ENCODE measurements at regions not wholly inside any gene's neighbourhood (a gene's known extent, or its start where the extent isn't known, plus 50 kb on each side); places are given as distances from the start of the nearest gene placed in this dataset.

GRCh38 chr13:107548338-107548737, 667.0 kb downstream of the LIG4 start:
- TF ChIP-seq, protein P1, sequence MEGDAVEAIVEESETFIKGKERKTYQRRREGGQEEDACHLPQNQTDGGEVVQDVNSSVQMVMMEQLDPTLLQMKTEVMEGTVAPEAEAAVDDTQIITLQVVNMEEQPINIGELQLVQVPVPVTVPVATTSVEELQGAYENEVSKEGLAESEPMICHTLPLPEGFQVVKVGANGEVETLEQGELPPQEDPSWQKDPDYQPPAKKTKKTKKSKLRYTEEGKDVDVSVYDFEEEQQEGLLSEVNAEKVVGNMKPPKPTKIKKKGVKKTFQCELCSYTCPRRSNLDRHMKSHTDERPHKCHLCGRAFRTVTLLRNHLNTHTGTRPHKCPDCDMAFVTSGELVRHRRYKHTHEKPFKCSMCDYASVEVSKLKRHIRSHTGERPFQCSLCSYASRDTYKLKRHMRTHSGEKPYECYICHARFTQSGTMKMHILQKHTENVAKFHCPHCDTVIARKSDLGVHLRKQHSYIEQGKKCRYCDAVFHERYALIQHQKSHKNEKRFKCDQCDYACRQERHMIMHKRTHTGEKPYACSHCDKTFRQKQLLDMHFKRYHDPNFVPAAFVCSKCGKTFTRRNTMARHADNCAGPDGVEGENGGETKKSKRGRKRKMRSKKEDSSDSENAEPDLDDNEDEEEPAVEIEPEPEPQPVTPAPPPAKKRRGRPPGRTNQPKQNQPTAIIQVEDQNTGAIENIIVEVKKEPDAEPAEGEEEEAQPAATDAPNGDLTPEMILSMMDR (IDR thresholded peaks at IDR 0.05; ENCODE audit: low read depth, low read length), result no peak
- no peak for DNase-seq
- Histone ChIP-seq H3K9me3 (ENCODE audit: severe bottlenecking) (no peaks in the 10 kb centered on the region), H3K27me3 (ENCODE audit: insufficient read depth, low read depth, severe bottlenecking) (no peaks in the 10 kb centered on the region), H3K27ac (no peak overlapping the region), H3K36me3 (no peaks in the 10 kb centered on the region), H3K4me3 (ENCODE audit: low read depth, low read length) (no peak overlapping the region)

DNA sequence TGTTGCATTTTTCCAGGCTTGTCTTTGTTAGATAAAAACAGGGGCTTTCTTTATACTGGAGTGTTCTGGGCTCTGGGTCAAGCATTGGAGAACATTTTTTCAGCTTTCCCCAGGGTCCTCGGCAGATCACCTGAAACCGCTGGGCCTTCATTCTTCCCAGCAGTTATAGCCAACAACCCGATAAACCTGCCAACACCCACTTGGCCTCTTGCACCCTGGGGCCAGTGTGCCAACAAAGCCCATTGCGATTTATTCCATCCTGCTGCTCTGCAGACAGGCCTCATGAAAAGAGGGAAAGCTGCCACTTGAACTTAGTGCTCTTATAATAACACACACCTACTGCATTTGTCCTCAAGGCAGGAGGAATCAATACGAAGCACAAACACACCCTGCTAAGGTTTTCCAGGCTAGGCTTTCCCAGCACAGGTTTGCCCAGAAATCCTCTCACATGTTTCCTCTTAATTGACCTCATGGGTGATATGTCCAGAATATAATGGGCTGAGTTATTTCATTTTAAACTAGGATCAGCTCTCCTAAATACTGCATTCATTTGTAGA, 669.3 kb downstream of the LIG4 start:
- peaks cover 2% of the 10 kb centered on the region for H3K9me3 ChIP-seq (ENCODE audit: severe bottlenecking)
- TF ChIP-seq, protein P1 (IDR thresholded peaks at IDR 0.05; ENCODE audit: low read depth, low read length), result no peak
- no peak overlapping the region for H3K4me3 ChIP-seq (ENCODE audit: low read depth, low read length)
- no peaks in the 10 kb centered on the region for H3K27me3 ChIP-seq (ENCODE audit: insufficient read depth, low read depth, severe bottlenecking)
- H3K27ac ChIP-seq, result no peak overlapping the region
- H3K36me3 ChIP-seq, result no peaks in the 10 kb centered on the region
- no peak for DNase-seq

DNA sequence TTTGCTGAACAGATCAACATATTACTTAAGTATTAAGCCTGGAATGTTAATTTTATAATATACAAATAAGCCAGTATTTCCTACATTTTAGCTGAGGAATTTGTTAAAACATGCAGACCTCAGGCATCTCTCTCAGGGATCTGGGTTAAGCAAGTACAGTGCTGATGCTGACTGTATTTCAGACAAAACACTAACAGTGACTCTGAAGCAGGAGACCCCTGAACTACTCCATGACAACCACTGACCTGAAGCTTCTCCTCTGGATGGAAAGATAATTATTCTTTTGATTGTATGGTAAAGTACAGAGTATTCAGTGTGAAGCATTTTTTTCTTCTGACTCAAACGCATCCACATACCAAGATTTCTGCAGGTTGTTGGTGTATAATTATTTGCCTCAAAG, 680.8 kb downstream of the LIG4 start:
- no peak for DNase-seq
- TF ChIP-seq, protein P1 (IDR thresholded peaks at IDR 0.05; ENCODE audit: low read depth, low read length), result no peak
- peaks cover 2% of the 10 kb centered on the region for H3K9me3 ChIP-seq (ENCODE audit: severe bottlenecking)
- H3K36me3 ChIP-seq, result no peaks in the 10 kb centered on the region
- H3K4me3 ChIP-seq (ENCODE audit: low read depth, low read length), result no peak overlapping the region
- H3K27ac ChIP-seq, result no peak overlapping the region
- no peaks in the 10 kb centered on the region for H3K27me3 ChIP-seq (ENCODE audit: insufficient read depth, low read depth, severe bottlenecking)

DNA sequence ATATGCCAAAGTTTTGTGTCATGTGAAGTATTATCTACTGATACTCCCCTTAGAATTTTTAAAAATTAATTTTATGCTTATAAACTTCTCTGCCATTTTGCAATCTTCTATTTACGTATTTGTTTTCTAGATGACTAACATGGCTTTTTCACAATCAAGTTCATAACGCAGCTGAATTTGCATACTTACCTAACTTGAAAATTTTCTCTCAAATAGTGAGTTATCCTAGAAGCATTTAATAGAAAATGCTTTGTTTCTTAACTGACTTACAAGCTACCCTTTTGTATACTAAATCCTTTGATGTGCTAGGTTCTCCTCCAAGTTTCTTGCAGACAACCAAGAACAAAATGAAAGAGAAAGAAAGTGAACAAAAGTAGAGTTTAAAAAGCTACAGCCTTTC, 683.5 kb downstream of the LIG4 start:
- no peak for DNase-seq
- Histone ChIP-seq H3K27ac (no peak overlapping the region), H3K4me3 (ENCODE audit: low read depth, low read length) (no peak overlapping the region), H3K9me3 (ENCODE audit: severe bottlenecking) (peaks cover 2% of the 10 kb centered on the region), H3K27me3 (ENCODE audit: insufficient read depth, low read depth, severe bottlenecking) (no peaks in the 10 kb centered on the region), H3K36me3 (no peaks in the 10 kb centered on the region)
- TF ChIP-seq, protein P1 (IDR thresholded peaks at IDR 0.05; ENCODE audit: low read depth, low read length), result no peak

DNA sequence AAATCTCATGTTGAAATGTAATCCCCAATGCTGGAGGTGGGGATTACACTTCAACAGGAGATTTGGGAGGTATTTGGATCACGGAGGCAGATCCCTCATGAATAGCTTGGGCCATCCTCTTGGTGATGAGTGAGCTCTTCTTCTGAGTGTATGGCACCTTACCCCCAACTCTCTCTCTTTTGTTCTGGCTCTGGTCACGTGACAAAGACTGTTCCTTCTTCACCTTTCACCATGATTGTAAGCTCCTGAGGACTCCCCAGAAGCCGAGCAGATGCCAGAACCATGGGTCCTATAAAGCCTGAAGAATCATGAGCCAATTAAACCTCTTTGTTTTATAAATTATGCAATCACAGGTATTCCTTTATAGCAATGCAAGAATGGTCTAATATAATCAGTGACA, 684.2 kb downstream of the LIG4 start:
- Histone ChIP-seq H3K36me3 (no peaks in the 10 kb centered on the region), H3K4me3 (ENCODE audit: low read depth, low read length) (no peak overlapping the region), H3K27me3 (ENCODE audit: insufficient read depth, low read depth, severe bottlenecking) (no peaks in the 10 kb centered on the region), H3K27ac (no peak overlapping the region), H3K9me3 (ENCODE audit: severe bottlenecking) (peaks cover 2% of the 10 kb centered on the region)
- TF ChIP-seq, protein P1 (IDR thresholded peaks at IDR 0.05; ENCODE audit: low read depth, low read length), result no peak
- no peak for DNase-seq

- Histone ChIP-seq H3K9me3 (ENCODE audit: severe bottlenecking) (no peaks in the 10 kb centered on the region), H3K27me3 (ENCODE audit: insufficient read depth, low read depth, severe bottlenecking) (no peaks in the 10 kb centered on the region), H3K36me3 (no peaks in the 10 kb centered on the region), H3K27ac (no peak overlapping the region), H3K4me3 (ENCODE audit: low read depth, low read length) (no peak overlapping the region)
- no peak for DNase-seq
- TF ChIP-seq, protein P1 (IDR thresholded peaks at IDR 0.05; ENCODE audit: low read depth, low read length), result no peak
Measured at GRCh38 chr13:107529035-107529434, 686.3 kb downstream of the LIG4 start.

Data from WERI-Rb-1 (cell line).